A673 (cell line): ENCODE measurements at regions not wholly inside any gene's neighbourhood (a gene's known extent, or its start where the extent isn't known, plus 50 kb on each side); places are given as distances from the start of the nearest gene placed in this dataset.

Source experiments
- BruUV-seq: library from RNA; stranded (reverse); fragments of 400-500 nt; replicated peaks from 2 replicates; lab custom pipeline; 2021; lab: Mats Ljungman, UMichigan
- CTCF ChIA-PET: fragments of 300-600 bp; sonication (Branson Sonifier 250); formaldehyde crosslinking; loops from one replicate; lab custom pipeline; 2022; ENCODE audit warnings: antibody characterized with exemption; lab: Charles Lee
- POLR2A ChIA-PET: fragments of 300-600 bp; sonication (Branson Sonifier 250); formaldehyde crosslinking; loops from one replicate; lab custom pipeline; 2022; ENCODE audit warnings: antibody characterized with exemption; ENCODE audit not compliant: low non-redundant PET; lab: Charles Lee
- DNase-seq: peaks from one replicate; pipeline ENCODE4 v3.0.0-alpha.2; 2015; ENCODE audit warnings: low spot score
- H3K27ac ChIP-seq: fragments of 200-600 bp; sonication (generic); 2 replicates; pipeline ENCODE4 v1.5.1; 2016; ENCODE audit warnings: mixed run types, low read depth, mild to moderate bottlenecking, mixed read lengths, antibody characterized with exemption, low read length; ENCODE audit not compliant: poor library complexity, severe bottlenecking
- H3K27me3 ChIP-seq: fragments of 200-600 bp; sonication (generic); replicated peaks from 2 replicates; pipeline ENCODE4 v1.6.1; 2017; ENCODE audit warnings: mixed run types, low read depth, mild to moderate bottlenecking, mixed read lengths, antibody characterized with exemption, low read length; ENCODE audit not compliant: insufficient read depth, poor library complexity
- H3K36me3 ChIP-seq: fragments of 200-600 bp; sonication (generic); 2 replicates; pipeline ENCODE4 v1.6.1; 2016; ENCODE audit warnings: mixed run types, mild to moderate bottlenecking, mixed read lengths, antibody characterized with exemption, low read length; ENCODE audit not compliant: insufficient read depth, poor library complexity, severe bottlenecking
- H3K4me1 ChIP-seq: fragments of 200-600 bp; sonication (generic); 2 replicates; pipeline ENCODE4 v1.6.1; 2017; ENCODE audit warnings: mixed run types, mild to moderate bottlenecking, mixed read lengths, antibody characterized with exemption, low read length; ENCODE audit not compliant: insufficient read depth, poor library complexity, severe bottlenecking
- H3K4me3 ChIP-seq: fragments of 200-600 bp; sonication (generic); 2 replicates; pipeline ENCODE4 v1.5.1; 2016; ENCODE audit warnings: low read depth, mixed run types, mild to moderate bottlenecking, mixed read lengths, low read length; ENCODE audit not compliant: poor library complexity, severe bottlenecking
- H3K9me3 ChIP-seq: fragments of 200-600 bp; sonication (generic); 2 replicates; pipeline ENCODE4 v1.6.1; 2016; ENCODE audit warnings: mixed run types, low read depth, mild to moderate bottlenecking, mixed read lengths, antibody characterized with exemption, low read length; ENCODE audit not compliant: poor library complexity, severe bottlenecking
- EZH2 ChIP-seq: fragments of 200-600 bp; sonication (generic); IDR thresholded peaks from 2 replicates; pipeline ENCODE4 v1.6.1; 2017; ENCODE audit warnings: borderline replicate concordance, low read depth, mild to moderate bottlenecking, mixed read lengths, antibody characterized with exemption, low read length; ENCODE audit not compliant: poor library complexity, severe bottlenecking
- intact Hi-C: fragments of 100-400 bp; cut with micrococcal nuclease; formaldehyde crosslinking; loops from one replicate; pipeline ENCODE4 v1.10.0; 2022; ENCODE audit not compliant: unreplicated experiment
- TF ChIP-seq, protein P1 (sequence below): fragments of 300-800, 200-600 bp; sonication (generic); conservative IDR thresholded peaks from 2 replicates; pipeline ENCODE4 v1.5.1; 2017; ENCODE audit warnings: low read depth, mild to moderate bottlenecking, antibody characterized with exemption, low read length, moderate library complexity, mixed read lengths

DNA sequence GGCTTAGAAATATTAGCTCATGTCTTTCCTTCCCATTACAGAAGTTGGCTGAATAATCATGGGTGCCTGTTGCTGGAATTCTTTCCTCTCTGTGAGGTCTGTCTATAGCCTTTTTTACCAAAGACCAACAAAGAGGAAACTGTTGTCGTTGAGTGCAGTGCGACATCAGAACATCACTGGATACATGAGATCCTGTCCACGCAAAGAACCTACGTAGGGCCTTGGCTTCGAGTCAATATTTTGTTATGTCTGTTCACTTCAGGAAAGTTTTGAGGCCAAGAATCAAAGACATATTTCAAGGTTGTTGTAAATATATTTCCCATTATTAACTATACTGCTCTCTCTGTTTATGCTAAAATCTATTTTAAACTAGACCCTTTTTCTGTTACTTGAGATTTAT, 101.5 kb upstream of the IL12A start:
- no peaks in the 10 kb centered on the region for H3K36me3 ChIP-seq
- H3K9me3 ChIP-seq, result no peaks in the 10 kb centered on the region
- H3K4me3 ChIP-seq, result no peak overlapping the region
- no TSS peak for BruUV-seq
- POLR2A ChIA-PET, result no interaction called here
- intact Hi-C loops, result loop anchor here (5.0 kb wide), 1 partner anchor 600 kb away; no protein-coding TSS in a partner anchor
- peaks cover under 1% of the 10 kb centered on the region for H3K27me3 ChIP-seq
- no peak for TF ChIP-seq EZH2
- TF ChIP-seq, protein P1, sequence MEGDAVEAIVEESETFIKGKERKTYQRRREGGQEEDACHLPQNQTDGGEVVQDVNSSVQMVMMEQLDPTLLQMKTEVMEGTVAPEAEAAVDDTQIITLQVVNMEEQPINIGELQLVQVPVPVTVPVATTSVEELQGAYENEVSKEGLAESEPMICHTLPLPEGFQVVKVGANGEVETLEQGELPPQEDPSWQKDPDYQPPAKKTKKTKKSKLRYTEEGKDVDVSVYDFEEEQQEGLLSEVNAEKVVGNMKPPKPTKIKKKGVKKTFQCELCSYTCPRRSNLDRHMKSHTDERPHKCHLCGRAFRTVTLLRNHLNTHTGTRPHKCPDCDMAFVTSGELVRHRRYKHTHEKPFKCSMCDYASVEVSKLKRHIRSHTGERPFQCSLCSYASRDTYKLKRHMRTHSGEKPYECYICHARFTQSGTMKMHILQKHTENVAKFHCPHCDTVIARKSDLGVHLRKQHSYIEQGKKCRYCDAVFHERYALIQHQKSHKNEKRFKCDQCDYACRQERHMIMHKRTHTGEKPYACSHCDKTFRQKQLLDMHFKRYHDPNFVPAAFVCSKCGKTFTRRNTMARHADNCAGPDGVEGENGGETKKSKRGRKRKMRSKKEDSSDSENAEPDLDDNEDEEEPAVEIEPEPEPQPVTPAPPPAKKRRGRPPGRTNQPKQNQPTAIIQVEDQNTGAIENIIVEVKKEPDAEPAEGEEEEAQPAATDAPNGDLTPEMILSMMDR, result no peak
- no peak overlapping the region for H3K27ac ChIP-seq
- CTCF ChIA-PET, result no interaction called here
- peaks cover 21% of the 10 kb centered on the region for H3K4me1 ChIP-seq
- no peak for DNase-seq

- no TSS peak for BruUV-seq
- no peaks in the 10 kb centered on the region for H3K27me3 ChIP-seq
- H3K27ac ChIP-seq, result no peak overlapping the region
- H3K4me1 ChIP-seq, result peaks cover 14% of the 10 kb centered on the region
- no peak for DNase-seq
- intact Hi-C loops, result loop anchor here (5.0 kb wide), 1 partner anchor 599 kb away; no protein-coding TSS in a partner anchor
- no peaks in the 10 kb centered on the region for H3K36me3 ChIP-seq
- TF ChIP-seq, protein P1, result no peak
- TF ChIP-seq EZH2, result no peak
- no peak overlapping the region for H3K4me3 ChIP-seq
- H3K9me3 ChIP-seq, result no peaks in the 10 kb centered on the region
- CTCF ChIA-PET, result no interaction called here
- POLR2A ChIA-PET, result no interaction called here
These were observed 100.7 kb upstream of the IL12A start for GRCh38 chr3:159887911-159888310.

DNA sequence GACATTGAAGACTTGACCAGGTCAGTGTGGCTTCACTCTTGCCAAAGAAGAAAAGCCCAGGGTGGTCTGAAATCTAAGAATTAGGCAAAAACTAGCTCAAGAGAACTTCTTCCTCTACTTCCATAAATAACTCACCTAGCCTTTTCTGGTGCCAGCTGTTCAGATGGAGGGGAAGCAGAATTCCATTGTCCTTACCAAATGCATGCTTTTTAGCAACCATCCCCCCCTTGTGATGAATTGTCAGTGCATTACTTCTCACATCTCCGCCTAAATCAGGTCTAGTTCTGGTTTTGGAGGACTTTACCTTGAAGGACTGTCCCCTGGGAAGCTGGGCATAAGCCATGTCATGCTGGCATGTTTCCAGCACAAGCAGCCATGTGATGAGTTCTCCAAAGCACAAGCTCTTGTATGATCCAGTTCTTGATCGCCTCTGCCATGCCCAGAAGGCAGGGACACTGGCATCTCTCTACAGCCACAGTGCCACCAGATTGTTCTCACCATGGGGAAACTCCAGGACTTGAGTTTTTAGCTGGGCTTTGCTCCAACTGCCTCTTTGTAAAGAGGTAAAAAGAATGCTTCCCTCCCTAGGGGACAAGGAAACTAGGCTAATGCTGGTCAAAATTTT, 96.4 kb upstream of the IL12A start:
- Histone ChIP-seq H3K27me3 (no peaks in the 10 kb centered on the region), H3K27ac (no peak overlapping the region), H3K36me3 (no peaks in the 10 kb centered on the region), H3K9me3 (no peaks in the 10 kb centered on the region), H3K4me1 (peaks cover 3% of the 10 kb centered on the region), H3K4me3 (no peak overlapping the region)
- TF ChIP-seq, protein P1, result no peak
- TF ChIP-seq EZH2, result no peak
- intact Hi-C loops, result no loop called here
- CTCF ChIA-PET, result no interaction called here
- no peak for DNase-seq
- POLR2A ChIA-PET, result no interaction called here
- no TSS peak for BruUV-seq
